Stimulated activated CD8-positive, alpha-beta memory T cell treated with anti-CD3 and anti-CD28 coated beads, Interleukin-4, amount 100 ng/mL, for 24 hours (primary cell): ENCODE measurements at regions not wholly inside any gene's neighbourhood (a gene's known extent, or its start where the extent isn't known, plus 50 kb on each side); places are given as distances from the start of the nearest gene placed in this dataset.
"Not testable (repeated sequence)": the region's sequence is repeated elsewhere in the genome, so short reads cannot be mapped to it uniquely, and the experiment has no call there.

Experiments used
- DNase-seq: peaks from one replicate; pipeline ENCODE4 v3.0.0-alpha.2; 2020; ENCODE audit warnings: low read depth

- no peak for DNase-seq
These were observed 210.0 kb downstream of the HINT1 start for GRCh38 chr5:130955041-130955440.

- DNase-seq: no peak
These were observed 210.7 kb downstream of the HINT1 start for GRCh38 chr5:130954336-130954735.

- no peak for DNase-seq
These were observed 226.0 kb downstream of the HINT1 start for GRCh38 chr5:130939059-130939458.

- no peak for DNase-seq
These were observed 228.0 kb downstream of the HINT1 start for GRCh38 chr5:130937046-130937445.

- no peak for DNase-seq
These were observed 241.4 kb downstream of the HINT1 start for GRCh38 chr5:130923543-130924124.

GRCh38 chr5:130912088-130912487 lies 253.0 kb downstream of the HINT1 start:
- no peak for DNase-seq

GRCh38 chr5:130908186-130908585 lies 256.9 kb downstream of the HINT1 start:
- no peak for DNase-seq

GRCh38 chr5:130897537-130898195 lies 267.4 kb downstream of the HINT1 start:
- DNase-seq: not testable (repeated sequence)

- DNase-seq: not testable (repeated sequence)
These were observed 267.9 kb downstream of the HINT1 start for GRCh38 chr5:130897181-130897536.

- DNase-seq: no peak
These were observed 268.4 kb downstream of the HINT1 start for GRCh38 chr5:130896636-130897035.

GRCh38 chr5:130893006-130893405 lies 272.1 kb downstream of the HINT1 start:
- DNase-seq: no peak

- no peak for DNase-seq
These were observed 274.4 kb downstream of the HINT1 start for GRCh38 chr5:130890610-130891009.

- no peak for DNase-seq
These were observed 279.4 kb downstream of the HINT1 start for GRCh38 chr5:130885691-130886090.

GRCh38 chr5:130885027-130885426 lies 280.0 kb downstream of the HINT1 start:
- no peak for DNase-seq

GRCh38 chr5:130884023-130884422 lies 281.0 kb downstream of the HINT1 start:
- no peak for DNase-seq

- no peak for DNase-seq
These were observed 289.4 kb downstream of the HINT1 start for GRCh38 chr5:130875656-130876055.

- DNase-seq: no peak
These were observed 290.1 kb downstream of the HINT1 start for GRCh38 chr5:130874861-130875417.

GRCh38 chr5:130871346-130872086 lies 293.5 kb downstream of the HINT1 start:
- DNase-seq: no peak

- DNase-seq: no peak
These were observed 294.4 kb downstream of the HINT1 start for GRCh38 chr5:130870691-130871090.

- DNase-seq: no peak
These were observed 296.7 kb downstream of the HINT1 start for GRCh38 chr5:130868186-130868840.

- DNase-seq: no peak
These were observed 319.8 kb downstream of the HINT1 start for GRCh38 chr5:130845049-130845765.
